Stimulated activated memory B cell treated with anti-CD40 and anti-IgM and Interleukin-4, amounts not matched to agents 10 μg/mL and 1 μg/mL and 100 μg/mL, for 72 hours (primary cell): ENCODE measurements at regions not wholly inside any gene's neighbourhood (a gene's known extent, or its start where the extent isn't known, plus 50 kb on each side); places are given as distances from the start of the nearest gene placed in this dataset.
A peak's percentile ranks its signal among the peaks of the same experiment; 100 is the strongest.

Experiments
- ATAC-seq: fragments of 150-1000 bp; cut with Tn5 transposase; 2 replicates; pipeline ENCODE4 v1.10.0; 2021
- H3K27ac Mint-ChIP-seq: one replicate; pipeline ENCODE4 v1.8.0; 2022; ENCODE audit warnings: mild to moderate bottlenecking, mixed read lengths
- H3K27me3 Mint-ChIP-seq: one replicate; pipeline ENCODE4 v1.8.0; 2022; ENCODE audit warnings: mixed read lengths
- H3K36me3 Mint-ChIP-seq: one replicate; pipeline ENCODE4 v1.8.0; 2022; ENCODE audit warnings: mixed read lengths
- H3K4me1 Mint-ChIP-seq: one replicate; pipeline ENCODE4 v1.8.0; 2022; ENCODE audit warnings: mixed read lengths
- H3K4me3 Mint-ChIP-seq: one replicate; pipeline ENCODE4 v1.8.0; 2022; ENCODE audit warnings: mild to moderate bottlenecking, moderate library complexity, mixed read lengths
- H3K9me3 Mint-ChIP-seq: one replicate; pipeline ENCODE4 v1.8.0; 2022; ENCODE audit warnings: mixed read lengths

GRCh38 chr3:23739536-23739935, 66.2 kb upstream of the UBE2E1 start:
- H3K36me3 Mint-ChIP-seq: no peaks in the 10 kb centered on the region
- H3K27me3 Mint-ChIP-seq: peaks cover 8% of the 10 kb centered on the region
- ATAC-seq: no peak
- H3K9me3 Mint-ChIP-seq: no peaks in the 10 kb centered on the region
- H3K27ac Mint-ChIP-seq: no peak overlapping the region
- peaks cover 10% of the 10 kb centered on the region for H3K4me1 Mint-ChIP-seq
- H3K4me3 Mint-ChIP-seq: no peak overlapping the region

- no peak overlapping the region for H3K4me3 Mint-ChIP-seq
- H3K27me3 Mint-ChIP-seq: peaks cover 8% of the 10 kb centered on the region
- H3K36me3 Mint-ChIP-seq: no peaks in the 10 kb centered on the region
- peak; percentile 62 for ATAC-seq
- H3K9me3 Mint-ChIP-seq: no peaks in the 10 kb centered on the region
- H3K4me1 Mint-ChIP-seq: peaks cover 10% of the 10 kb centered on the region
- H3K27ac Mint-ChIP-seq: no peak overlapping the region
Measured at GRCh38 chr3:23740517-23740965, 65.2 kb upstream of the UBE2E1 start.

GRCh38 chr3:23741036-23741706, 64.6 kb upstream of the UBE2E1 start:
- Mint-ChIP-seq H3K27me3 (peaks cover 7% of the 10 kb centered on the region), H3K4me3 (no peak overlapping the region), H3K9me3 (no peaks in the 10 kb centered on the region), H3K4me1 (peaks cover 10% of the 10 kb centered on the region), H3K36me3 (no peaks in the 10 kb centered on the region), H3K27ac (no peak overlapping the region)
- ATAC-seq: no peak

GRCh38 chr3:23743141-23743784, 62.5 kb upstream of the UBE2E1 start:
- H3K9me3 Mint-ChIP-seq: no peaks in the 10 kb centered on the region
- H3K27ac Mint-ChIP-seq: no peak overlapping the region
- H3K4me3 Mint-ChIP-seq: no peak overlapping the region
- H3K27me3 Mint-ChIP-seq: no peaks in the 10 kb centered on the region
- H3K36me3 Mint-ChIP-seq: no peaks in the 10 kb centered on the region
- peaks cover 14% of the 10 kb centered on the region for H3K4me1 Mint-ChIP-seq
- no peak for ATAC-seq

DNA sequence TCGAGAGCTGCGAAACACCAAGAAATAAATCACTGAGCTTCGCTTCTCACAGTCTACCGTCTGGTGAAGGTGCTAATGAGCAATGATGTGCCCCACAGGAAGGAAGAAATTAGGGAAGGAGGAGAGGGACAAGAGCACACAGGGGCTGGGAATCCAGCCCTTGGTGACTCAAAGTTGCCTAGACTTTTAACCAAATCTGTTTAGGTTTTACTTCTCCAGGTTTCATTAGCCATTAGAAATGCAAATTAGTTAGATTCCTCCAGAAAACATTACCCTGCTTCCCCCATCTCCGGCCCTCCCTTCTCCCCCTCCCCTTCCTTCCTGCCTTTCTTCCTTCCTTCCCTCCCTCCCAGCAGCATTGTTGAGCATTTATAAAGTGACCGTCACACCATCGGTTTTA, 59.3 kb upstream of the UBE2E1 start:
- ATAC-seq: no peak
- Mint-ChIP-seq H3K4me1 (peaks cover 11% of the 10 kb centered on the region), H3K4me3 (no peak overlapping the region), H3K27ac (no peak overlapping the region), H3K9me3 (no peaks in the 10 kb centered on the region), H3K27me3 (no peaks in the 10 kb centered on the region), H3K36me3 (no peaks in the 10 kb centered on the region)

DNA sequence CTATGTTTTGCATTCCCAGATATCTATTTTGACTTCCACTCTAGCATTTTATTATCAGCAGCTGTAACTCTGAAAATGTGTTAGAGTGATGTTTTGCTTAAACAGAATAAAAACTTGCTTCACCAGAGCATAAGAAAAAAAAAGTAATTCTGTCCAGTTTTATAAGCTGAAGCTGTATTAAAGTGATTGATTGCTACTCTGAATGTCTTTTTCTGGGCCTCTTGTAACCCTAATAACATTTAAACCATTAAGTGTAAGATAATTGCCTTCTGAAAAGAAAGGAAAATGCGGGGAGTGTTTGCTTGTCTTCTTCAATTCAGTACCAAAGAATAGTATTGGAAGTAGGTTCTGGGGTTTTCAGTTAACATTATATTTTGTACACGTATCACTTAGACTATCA, 57.9 kb upstream of the UBE2E1 start:
- no peak overlapping the region for H3K4me3 Mint-ChIP-seq
- no peaks in the 10 kb centered on the region for H3K9me3 Mint-ChIP-seq
- no peak for ATAC-seq
- peaks cover 11% of the 10 kb centered on the region for H3K4me1 Mint-ChIP-seq
- H3K27ac Mint-ChIP-seq: no peak overlapping the region
- H3K27me3 Mint-ChIP-seq: no peaks in the 10 kb centered on the region
- H3K36me3 Mint-ChIP-seq: no peaks in the 10 kb centered on the region

- H3K36me3 Mint-ChIP-seq: no peaks in the 10 kb centered on the region
- no peak overlapping the region for H3K27ac Mint-ChIP-seq
- no peaks in the 10 kb centered on the region for H3K27me3 Mint-ChIP-seq
- no peaks in the 10 kb centered on the region for H3K9me3 Mint-ChIP-seq
- no peak overlapping the region for H3K4me3 Mint-ChIP-seq
- peak; percentile 59 for ATAC-seq
- H3K4me1 Mint-ChIP-seq: peaks cover 11% of the 10 kb centered on the region
Measured at GRCh38 chr3:23748398-23749110, 57.2 kb upstream of the UBE2E1 start.

- Mint-ChIP-seq H3K4me3 (no peak overlapping the region), H3K4me1 (peaks cover 11% of the 10 kb centered on the region), H3K27me3 (no peaks in the 10 kb centered on the region), H3K9me3 (no peaks in the 10 kb centered on the region), H3K36me3 (no peaks in the 10 kb centered on the region), H3K27ac (no peak overlapping the region)
- no peak for ATAC-seq
Measured at GRCh38 chr3:23749609-23750008, 56.1 kb upstream of the UBE2E1 start.

GRCh38 chr3:23750573-23751210, 55.1 kb upstream of the UBE2E1 start:
- no peak for ATAC-seq
- no peaks in the 10 kb centered on the region for H3K9me3 Mint-ChIP-seq
- no peaks in the 10 kb centered on the region for H3K27me3 Mint-ChIP-seq
- H3K4me1 Mint-ChIP-seq: peaks cover 11% of the 10 kb centered on the region
- no peaks in the 10 kb centered on the region for H3K36me3 Mint-ChIP-seq
- no peak overlapping the region for H3K27ac Mint-ChIP-seq
- H3K4me3 Mint-ChIP-seq: no peak overlapping the region

GRCh38 chr3:23751212-23751723, 54.5 kb upstream of the UBE2E1 start:
- Mint-ChIP-seq H3K27me3 (no peaks in the 10 kb centered on the region), H3K4me1 (peaks cover 11% of the 10 kb centered on the region), H3K4me3 (no peak overlapping the region), H3K36me3 (no peaks in the 10 kb centered on the region), H3K9me3 (no peaks in the 10 kb centered on the region), H3K27ac (no peak overlapping the region)
- no peak for ATAC-seq

DNA sequence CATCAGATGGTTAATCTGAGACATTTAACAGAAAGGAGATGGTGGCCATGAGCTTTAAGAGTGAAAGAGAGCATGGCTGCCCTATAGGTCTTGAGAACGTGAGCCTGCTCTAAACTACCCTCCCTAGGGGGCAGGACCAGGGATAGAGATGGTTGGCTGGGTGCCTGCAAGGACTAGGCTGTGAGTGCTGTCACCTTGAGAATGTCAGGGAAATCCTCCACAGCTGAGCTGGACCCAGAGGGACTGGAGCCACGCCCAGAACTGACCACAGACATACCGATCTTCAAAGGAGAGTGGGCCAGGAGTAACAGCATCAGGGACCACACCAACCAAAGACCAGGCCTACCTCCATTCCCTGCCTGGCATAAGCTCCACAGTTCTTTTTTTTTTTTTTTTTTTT, 53.6 kb upstream of the UBE2E1 start:
- Mint-ChIP-seq H3K4me3 (no peak overlapping the region), H3K4me1 (peaks cover 11% of the 10 kb centered on the region), H3K36me3 (no peaks in the 10 kb centered on the region), H3K27ac (no peak overlapping the region), H3K9me3 (no peaks in the 10 kb centered on the region), H3K27me3 (no peaks in the 10 kb centered on the region)
- ATAC-seq: no peak

DNA sequence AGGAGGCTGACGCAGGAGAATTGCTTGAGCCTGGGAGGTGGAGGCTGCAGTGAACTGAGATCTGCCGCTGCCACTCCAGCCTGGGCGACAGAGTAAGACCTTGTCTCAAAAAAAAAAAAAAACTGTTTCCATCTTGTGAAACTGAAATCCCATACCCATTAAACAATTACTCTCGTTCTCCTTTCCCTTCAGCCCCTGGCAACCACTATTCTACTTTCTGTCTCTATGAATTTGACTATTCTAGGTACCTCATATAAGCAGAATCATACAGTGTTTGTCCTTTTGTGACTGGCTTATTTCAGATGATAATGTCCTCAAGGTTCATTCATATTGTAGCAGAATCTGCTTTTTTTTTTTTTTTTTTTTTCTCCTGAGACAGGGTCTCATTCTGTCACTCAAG, 51.5 kb upstream of the UBE2E1 start:
- Mint-ChIP-seq H3K9me3 (no peaks in the 10 kb centered on the region), H3K27ac (no peak overlapping the region), H3K36me3 (no peaks in the 10 kb centered on the region), H3K27me3 (no peaks in the 10 kb centered on the region), H3K4me1 (no peaks in the 10 kb centered on the region), H3K4me3 (no peak overlapping the region)
- ATAC-seq: no peak
